SK-N-SH treated with all-trans-retinoic acid at 6 μM for 48 hours (cell line): ENCODE measurements at regions not wholly inside any gene's neighbourhood (a gene's known extent, or its start where the extent isn't known, plus 50 kb on each side); places are given as distances from the start of the nearest gene placed in this dataset.

ENCODE experiments used
- ATAC-seq: fragments of 200-7000 bp; cut with Tn5 transposase; 3 replicates; pipeline ENCODE4 v1.9.1; 2020; ENCODE audit warnings: mild to moderate bottlenecking, moderate library complexity
- ARNTL ChIP-seq: fragments of 450-650 bp; formaldehyde crosslinking; IDR thresholded peaks from 2 replicates; pipeline ENCODE4 v1.5.0; 2020; ENCODE audit warnings: low read depth, mild to moderate bottlenecking, moderate library complexity, borderline replicate concordance
- CSDC2 ChIP-seq: fragments of 250-450 bp; sonication (Bioruptor Pico); IDR thresholded peaks from 2 replicates; pipeline ENCODE4 v1.5.0; 2020; ENCODE audit warnings: mild to moderate bottlenecking, moderate library complexity
- ESRRG ChIP-seq: fragments of 250-450 bp; sonication (Bioruptor Pico); IDR thresholded peaks from 2 replicates; pipeline ENCODE4 v1.6.1; 2021; ENCODE audit warnings: mild to moderate bottlenecking
- GLIS3 ChIP-seq: fragments of 250-450 bp; sonication (Bioruptor Pico); IDR thresholded peaks from 2 replicates; pipeline ENCODE4 v1.5.0; 2020; ENCODE audit warnings: mild to moderate bottlenecking, moderate library complexity
- RARB ChIP-seq: fragments of 250-450 bp; sonication (Bioruptor Pico); IDR thresholded peaks from 2 replicates; pipeline ENCODE4 v1.8.0; 2021; ENCODE audit warnings: mild to moderate bottlenecking, moderate library complexity
- SNAI2 ChIP-seq: fragments of 250-450 bp; sonication (Bioruptor Pico); IDR thresholded peaks from 2 replicates; pipeline ENCODE4 v1.5.0; 2020; ENCODE audit warnings: mild to moderate bottlenecking, moderate library complexity
- TCF4 ChIP-seq: fragments of 250-450 bp; sonication (Bioruptor Pico); IDR thresholded peaks from 2 replicates; pipeline ENCODE4 v1.8.0; 2021; ENCODE audit warnings: mild to moderate bottlenecking, moderate library complexity, borderline replicate concordance
- TOX ChIP-seq: fragments of 250-450 bp; sonication (Bioruptor Pico); IDR thresholded peaks from 2 replicates; pipeline ENCODE4 v1.8.0; 2021; ENCODE audit warnings: mild to moderate bottlenecking, moderate library complexity, borderline replicate concordance
- ZC3H10 ChIP-seq: fragments of 250-450 bp; sonication (Bioruptor Pico); IDR thresholded peaks from 2 replicates; pipeline ENCODE4 v1.5.1; 2021; ENCODE audit warnings: mild to moderate bottlenecking, moderate library complexity
- ZFP3 ChIP-seq: fragments of 250-450 bp; sonication (Bioruptor Pico); IDR thresholded peaks from 2 replicates; pipeline ENCODE4 v1.5.0; 2020; ENCODE audit warnings: mild to moderate bottlenecking, moderate library complexity
- ZNF70 ChIP-seq: fragments of 450-650 bp; formaldehyde crosslinking; IDR thresholded peaks from 2 replicates; pipeline ENCODE4 v1.5.0; 2020; ENCODE audit warnings: mild to moderate bottlenecking, moderate library complexity
- ZNF8 ChIP-seq: fragments of 450-650 bp; formaldehyde crosslinking; IDR thresholded peaks from 2 replicates; pipeline ENCODE4 v1.5.0; 2020; ENCODE audit warnings: mild to moderate bottlenecking, moderate library complexity
- TF ChIP-seq, protein P1 (sequence below): fragments of 250-450 bp; sonication (Bioruptor Pico); IDR thresholded peaks from 2 replicates; pipeline ENCODE4 v1.5.0; 2020; ENCODE audit warnings: mild to moderate bottlenecking, moderate library complexity
- TF ChIP-seq, protein P2 (sequence below): fragments of 250-450 bp; sonication (Bioruptor Pico); IDR thresholded peaks from 2 replicates; pipeline ENCODE4 v1.5.1; 2021; ENCODE audit warnings: mild to moderate bottlenecking, moderate library complexity
- TF ChIP-seq, protein P3 (sequence below): fragments of 250-450 bp; sonication (Bioruptor Pico); IDR thresholded peaks from 2 replicates; pipeline ENCODE4 v1.8.0; 2020; ENCODE audit warnings: mild to moderate bottlenecking, moderate library complexity, borderline replicate concordance
- TF ChIP-seq, protein P4 (sequence below): fragments of 250-450 bp; sonication (Bioruptor Pico); IDR thresholded peaks from 2 replicates; pipeline ENCODE4 v1.5.1; 2020; ENCODE audit warnings: low read depth, mild to moderate bottlenecking, moderate library complexity

DNA sequence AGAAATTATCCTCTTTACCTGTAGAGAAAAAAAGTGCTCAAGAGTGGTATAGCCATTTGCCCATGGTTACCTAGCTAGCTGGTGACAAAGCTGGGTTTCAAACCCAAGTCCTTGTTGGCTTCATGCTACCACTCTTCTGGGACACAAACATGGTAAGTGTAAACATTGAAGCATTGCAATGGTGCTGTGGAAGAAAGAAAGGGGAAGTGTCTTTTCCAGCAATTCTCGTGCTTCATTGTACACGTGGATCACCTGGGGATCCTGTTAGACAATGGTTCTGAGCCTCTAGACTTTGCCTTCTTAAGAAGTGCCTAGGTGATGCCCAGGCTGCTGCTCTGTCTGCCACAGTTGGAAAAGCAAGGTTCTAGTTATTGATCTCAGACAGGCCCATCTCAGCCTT lies 134.8 kb upstream of the CTNNB1 start (continued):
- TF ChIP-seq, protein P1, sequence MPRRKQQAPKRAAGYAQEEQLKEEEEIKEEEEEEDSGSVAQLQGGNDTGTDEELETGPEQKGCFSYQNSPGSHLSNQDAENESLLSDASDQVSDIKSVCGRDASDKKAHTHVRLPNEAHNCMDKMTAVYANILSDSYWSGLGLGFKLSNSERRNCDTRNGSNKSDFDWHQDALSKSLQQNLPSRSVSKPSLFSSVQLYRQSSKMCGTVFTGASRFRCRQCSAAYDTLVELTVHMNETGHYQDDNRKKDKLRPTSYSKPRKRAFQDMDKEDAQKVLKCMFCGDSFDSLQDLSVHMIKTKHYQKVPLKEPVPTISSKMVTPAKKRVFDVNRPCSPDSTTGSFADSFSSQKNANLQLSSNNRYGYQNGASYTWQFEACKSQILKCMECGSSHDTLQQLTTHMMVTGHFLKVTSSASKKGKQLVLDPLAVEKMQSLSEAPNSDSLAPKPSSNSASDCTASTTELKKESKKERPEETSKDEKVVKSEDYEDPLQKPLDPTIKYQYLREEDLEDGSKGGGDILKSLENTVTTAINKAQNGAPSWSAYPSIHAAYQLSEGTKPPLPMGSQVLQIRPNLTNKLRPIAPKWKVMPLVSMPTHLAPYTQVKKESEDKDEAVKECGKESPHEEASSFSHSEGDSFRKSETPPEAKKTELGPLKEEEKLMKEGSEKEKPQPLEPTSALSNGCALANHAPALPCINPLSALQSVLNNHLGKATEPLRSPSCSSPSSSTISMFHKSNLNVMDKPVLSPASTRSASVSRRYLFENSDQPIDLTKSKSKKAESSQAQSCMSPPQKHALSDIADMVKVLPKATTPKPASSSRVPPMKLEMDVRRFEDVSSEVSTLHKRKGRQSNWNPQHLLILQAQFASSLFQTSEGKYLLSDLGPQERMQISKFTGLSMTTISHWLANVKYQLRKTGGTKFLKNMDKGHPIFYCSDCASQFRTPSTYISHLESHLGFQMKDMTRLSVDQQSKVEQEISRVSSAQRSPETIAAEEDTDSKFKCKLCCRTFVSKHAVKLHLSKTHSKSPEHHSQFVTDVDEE, result no peak
- no peak for TF ChIP-seq RARB (CRISPR knock-in tag)
- TF ChIP-seq, protein P2, sequence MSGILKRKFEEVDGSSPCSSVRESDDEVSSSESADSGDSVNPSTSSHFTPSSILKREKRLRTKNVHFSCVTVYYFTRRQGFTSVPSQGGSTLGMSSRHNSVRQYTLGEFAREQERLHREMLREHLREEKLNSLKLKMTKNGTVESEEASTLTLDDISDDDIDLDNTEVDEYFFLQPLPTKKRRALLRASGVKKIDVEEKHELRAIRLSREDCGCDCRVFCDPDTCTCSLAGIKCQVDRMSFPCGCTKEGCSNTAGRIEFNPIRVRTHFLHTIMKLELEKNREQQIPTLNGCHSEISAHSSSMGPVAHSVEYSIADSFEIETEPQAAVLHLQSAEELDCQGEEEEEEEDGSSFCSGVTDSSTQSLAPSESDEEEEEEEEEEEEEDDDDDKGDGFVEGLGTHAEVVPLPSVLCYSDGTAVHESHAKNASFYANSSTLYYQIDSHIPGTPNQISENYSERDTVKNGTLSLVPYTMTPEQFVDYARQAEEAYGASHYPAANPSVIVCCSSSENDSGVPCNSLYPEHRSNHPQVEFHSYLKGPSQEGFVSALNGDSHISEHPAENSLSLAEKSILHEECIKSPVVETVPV (CRISPR knock-in tag), result no peak
- TF ChIP-seq, all 23 proteins: peak for 0

DNA sequence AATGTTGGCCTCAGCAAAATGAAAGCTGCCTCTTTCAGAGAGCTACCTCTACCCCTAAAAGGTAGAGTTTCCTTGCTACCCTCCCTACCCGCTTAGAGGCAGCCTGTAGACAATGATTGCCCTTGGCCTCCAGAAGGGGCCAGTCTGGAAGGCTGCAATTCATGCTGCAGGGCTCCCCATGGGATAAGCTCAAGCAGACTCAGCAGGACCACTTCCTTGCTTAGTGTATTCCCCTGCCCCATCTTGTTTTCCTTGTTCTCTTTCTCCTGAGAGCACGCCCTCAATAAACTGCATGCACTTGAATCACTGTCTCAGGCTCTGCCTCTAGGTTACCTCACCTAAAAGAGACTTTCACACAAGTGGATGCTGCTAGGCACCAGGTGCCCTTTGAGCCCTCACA lies 134.0 kb upstream of the CTNNB1 start:
- ATAC-seq, result no peak
- TF ChIP-seq ARNTL (CRISPR knock-in tag), result no peak
- no peak for TF ChIP-seq TOX (CRISPR knock-in tag)
- TF ChIP-seq RARB (CRISPR knock-in tag), result no peak
- TF ChIP-seq ZNF8 (CRISPR knock-in tag), result no peak
- TF ChIP-seq ZNF70 (CRISPR knock-in tag), result no peak
- no peak for TF ChIP-seq TCF4 (CRISPR knock-in tag)
- TF ChIP-seq SNAI2, result no peak
- no peak for TF ChIP-seq ESRRG (CRISPR knock-in tag)

DNA sequence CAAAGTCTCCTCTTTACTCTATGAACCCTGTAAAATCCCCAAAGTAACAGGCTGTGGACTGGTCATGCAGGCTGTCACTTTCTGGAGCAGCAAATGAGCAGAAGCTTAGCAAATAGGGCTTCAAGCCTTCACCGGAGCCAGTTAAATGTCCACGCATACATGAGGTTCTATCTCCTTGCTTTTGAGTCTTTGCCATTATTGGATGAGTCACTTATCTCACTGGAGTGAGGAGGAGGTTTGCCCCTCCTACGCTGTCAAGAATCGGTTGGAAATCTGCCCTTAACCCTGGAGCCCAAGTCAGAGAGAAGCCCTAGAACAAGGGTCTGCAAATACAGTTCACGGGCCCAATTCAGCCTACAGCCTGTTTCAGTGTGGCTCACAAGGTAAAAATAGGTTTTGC lies 126.1 kb upstream of the CTNNB1 start:
- TF ChIP-seq TOX (CRISPR knock-in tag) (no peak), RARB (CRISPR knock-in tag) (no peak), ZNF70 (CRISPR knock-in tag) (no peak), ZC3H10 (CRISPR knock-in tag) (no peak), TCF4 (CRISPR knock-in tag) (no peak)
- ATAC-seq, result no peak

DNA sequence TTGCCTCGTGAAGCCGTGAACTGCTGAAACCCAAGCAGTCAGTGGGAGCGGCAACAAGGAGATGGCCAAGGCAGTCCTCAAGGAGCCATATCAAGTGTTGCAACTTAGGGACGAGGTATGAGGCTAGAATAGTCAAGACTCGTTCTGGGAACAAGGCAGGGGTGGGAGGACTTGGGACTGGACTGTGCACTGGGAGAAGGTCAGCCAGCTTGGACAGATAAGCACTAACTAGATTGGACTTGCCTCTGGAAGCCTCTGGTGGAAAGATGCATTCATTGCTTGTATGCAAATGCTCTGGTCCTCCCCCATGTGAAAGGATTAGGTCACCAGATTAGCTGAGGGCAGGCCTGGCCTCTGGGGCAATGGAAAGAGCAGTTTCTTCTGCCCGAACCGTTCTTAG lies 123.3 kb upstream of the CTNNB1 start:
- no peak; the same call in 2 of the 3 replicates for ATAC-seq
- TF ChIP-seq, protein P3, sequence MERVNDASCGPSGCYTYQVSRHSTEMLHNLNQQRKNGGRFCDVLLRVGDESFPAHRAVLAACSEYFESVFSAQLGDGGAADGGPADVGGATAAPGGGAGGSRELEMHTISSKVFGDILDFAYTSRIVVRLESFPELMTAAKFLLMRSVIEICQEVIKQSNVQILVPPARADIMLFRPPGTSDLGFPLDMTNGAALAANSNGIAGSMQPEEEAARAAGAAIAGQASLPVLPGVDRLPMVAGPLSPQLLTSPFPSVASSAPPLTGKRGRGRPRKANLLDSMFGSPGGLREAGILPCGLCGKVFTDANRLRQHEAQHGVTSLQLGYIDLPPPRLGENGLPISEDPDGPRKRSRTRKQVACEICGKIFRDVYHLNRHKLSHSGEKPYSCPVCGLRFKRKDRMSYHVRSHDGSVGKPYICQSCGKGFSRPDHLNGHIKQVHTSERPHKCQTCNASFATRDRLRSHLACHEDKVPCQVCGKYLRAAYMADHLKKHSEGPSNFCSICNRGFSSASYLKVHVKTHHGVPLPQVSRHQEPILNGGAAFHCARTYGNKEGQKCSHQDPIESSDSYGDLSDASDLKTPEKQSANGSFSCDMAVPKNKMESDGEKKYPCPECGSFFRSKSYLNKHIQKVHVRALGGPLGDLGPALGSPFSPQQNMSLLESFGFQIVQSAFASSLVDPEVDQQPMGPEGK (CRISPR knock-in tag), result no peak
- no peak for TF ChIP-seq CSDC2 (CRISPR knock-in tag)
- no peak for TF ChIP-seq ESRRG (CRISPR knock-in tag)
- no peak for TF ChIP-seq ZFP3 (CRISPR knock-in tag)
- TF ChIP-seq ARNTL (CRISPR knock-in tag), result no peak
- TF ChIP-seq TOX (CRISPR knock-in tag), result no peak
- no peak for TF ChIP-seq ZNF8 (CRISPR knock-in tag)
- TF ChIP-seq GLIS3 (CRISPR knock-in tag), result no peak
- TF ChIP-seq, protein P4, sequence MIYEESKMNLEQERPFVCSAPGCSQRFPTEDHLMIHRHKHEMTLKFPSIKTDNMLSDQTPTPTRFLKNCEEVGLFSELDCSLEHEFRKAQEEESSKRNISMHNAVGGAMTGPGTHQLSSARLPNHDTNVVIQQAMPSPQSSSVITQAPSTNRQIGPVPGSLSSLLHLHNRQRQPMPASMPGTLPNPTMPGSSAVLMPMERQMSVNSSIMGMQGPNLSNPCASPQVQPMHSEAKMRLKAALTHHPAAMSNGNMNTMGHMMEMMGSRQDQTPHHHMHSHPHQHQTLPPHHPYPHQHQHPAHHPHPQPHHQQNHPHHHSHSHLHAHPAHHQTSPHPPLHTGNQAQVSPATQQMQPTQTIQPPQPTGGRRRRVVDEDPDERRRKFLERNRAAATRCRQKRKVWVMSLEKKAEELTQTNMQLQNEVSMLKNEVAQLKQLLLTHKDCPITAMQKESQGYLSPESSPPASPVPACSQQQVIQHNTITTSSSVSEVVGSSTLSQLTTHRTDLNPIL (CRISPR knock-in tag), result no peak
- TF ChIP-seq, protein P1, result no peak
